ENCODE measurements at regions not wholly inside any gene's neighbourhood (a gene's known extent, or its start where the extent isn't known, plus 50 kb on each side); places are given as distances from the start of the nearest gene placed in this dataset.
"Not testable (repeated sequence)": the region's sequence is repeated elsewhere in the genome, so short reads cannot be mapped to it uniquely, and the experiment has no call there.

- ATAC-seq (no peak), DNase-seq (no peak)
- intact Hi-C loops (cut with DNase I, micrococcal nuclease) = no loop called here
These were observed 52.3 kb upstream of the CNOT10 start for GRCh38 chr3:32632533-32633265.

- no peak for ATAC-seq
- no peak for DNase-seq
- intact Hi-C loops (cut with DNase I, micrococcal nuclease) = no loop called here
These were observed 54.7 kb upstream of the CNOT10 start for GRCh38 chr3:32630266-32630665.

- ATAC-seq = no peak
- intact Hi-C loops (cut with DNase I, micrococcal nuclease) = no loop called here
These were observed 56.0 kb upstream of the DYNC1LI1 start for GRCh38 chr3:32626631-32627030.

GRCh38 chr3:32625543-32626176 is 55.0 kb upstream of the DYNC1LI1 start:
- ATAC-seq; intact Hi-C loops (cut with DNase I, micrococcal nuclease): not testable (repeated sequence)
- DNase-seq = peak in 1 of 2 donors; percentile 5

More at GRCh38 chr3:32626631-32627030, 56.0 kb upstream of the DYNC1LI1 start:
- no peak for DNase-seq

- no peak for ATAC-seq
- DNase-seq = no peak
- intact Hi-C loops (cut with DNase I, micrococcal nuclease) = no loop called here
These were observed 52.9 kb upstream of the DYNC1LI1 start for GRCh38 chr3:32623532-32623931.

- ATAC-seq (no peak), DNase-seq (no peak)
- intact Hi-C loops (cut with DNase I, micrococcal nuclease) = no loop called here
These were observed 50.8 kb upstream of the DYNC1LI1 start for GRCh38 chr3:32621466-32621865.

- no peak for ATAC-seq
- no peak for DNase-seq
- intact Hi-C loops (cut with DNase I, micrococcal nuclease) = no loop called here
These were observed 50.1 kb upstream of the DYNC1LI1 start for GRCh38 chr3:32620611-32621310.

All from left colon (tissue), 2 donors.